ENCODE measurements at regions not wholly inside any gene's neighbourhood (a gene's known extent, or its start where the extent isn't known, plus 50 kb on each side); places are given as distances from the start of the nearest gene placed in this dataset.

DNA sequence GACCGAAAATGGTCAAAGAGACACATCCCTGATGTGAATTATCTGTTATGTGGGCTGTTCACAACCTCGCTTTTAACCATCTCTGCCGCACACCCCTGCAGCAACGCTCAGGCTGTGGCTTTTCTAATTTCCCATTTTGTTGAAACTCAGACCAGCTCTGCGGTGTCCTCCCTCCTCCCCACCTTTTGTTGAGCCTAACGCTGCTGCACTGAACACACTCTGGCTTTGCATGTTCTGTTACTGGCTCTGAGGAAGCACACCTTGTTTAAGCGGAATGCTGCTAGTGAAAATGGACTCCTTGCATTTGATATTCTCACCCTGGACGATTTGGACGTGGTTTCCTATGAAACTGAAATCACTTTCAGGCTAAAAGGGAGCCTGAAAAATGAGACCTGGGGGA lies 198.5 kb upstream of the MTNR1B start (continued):
- TF ChIP-seq, protein P1, sequence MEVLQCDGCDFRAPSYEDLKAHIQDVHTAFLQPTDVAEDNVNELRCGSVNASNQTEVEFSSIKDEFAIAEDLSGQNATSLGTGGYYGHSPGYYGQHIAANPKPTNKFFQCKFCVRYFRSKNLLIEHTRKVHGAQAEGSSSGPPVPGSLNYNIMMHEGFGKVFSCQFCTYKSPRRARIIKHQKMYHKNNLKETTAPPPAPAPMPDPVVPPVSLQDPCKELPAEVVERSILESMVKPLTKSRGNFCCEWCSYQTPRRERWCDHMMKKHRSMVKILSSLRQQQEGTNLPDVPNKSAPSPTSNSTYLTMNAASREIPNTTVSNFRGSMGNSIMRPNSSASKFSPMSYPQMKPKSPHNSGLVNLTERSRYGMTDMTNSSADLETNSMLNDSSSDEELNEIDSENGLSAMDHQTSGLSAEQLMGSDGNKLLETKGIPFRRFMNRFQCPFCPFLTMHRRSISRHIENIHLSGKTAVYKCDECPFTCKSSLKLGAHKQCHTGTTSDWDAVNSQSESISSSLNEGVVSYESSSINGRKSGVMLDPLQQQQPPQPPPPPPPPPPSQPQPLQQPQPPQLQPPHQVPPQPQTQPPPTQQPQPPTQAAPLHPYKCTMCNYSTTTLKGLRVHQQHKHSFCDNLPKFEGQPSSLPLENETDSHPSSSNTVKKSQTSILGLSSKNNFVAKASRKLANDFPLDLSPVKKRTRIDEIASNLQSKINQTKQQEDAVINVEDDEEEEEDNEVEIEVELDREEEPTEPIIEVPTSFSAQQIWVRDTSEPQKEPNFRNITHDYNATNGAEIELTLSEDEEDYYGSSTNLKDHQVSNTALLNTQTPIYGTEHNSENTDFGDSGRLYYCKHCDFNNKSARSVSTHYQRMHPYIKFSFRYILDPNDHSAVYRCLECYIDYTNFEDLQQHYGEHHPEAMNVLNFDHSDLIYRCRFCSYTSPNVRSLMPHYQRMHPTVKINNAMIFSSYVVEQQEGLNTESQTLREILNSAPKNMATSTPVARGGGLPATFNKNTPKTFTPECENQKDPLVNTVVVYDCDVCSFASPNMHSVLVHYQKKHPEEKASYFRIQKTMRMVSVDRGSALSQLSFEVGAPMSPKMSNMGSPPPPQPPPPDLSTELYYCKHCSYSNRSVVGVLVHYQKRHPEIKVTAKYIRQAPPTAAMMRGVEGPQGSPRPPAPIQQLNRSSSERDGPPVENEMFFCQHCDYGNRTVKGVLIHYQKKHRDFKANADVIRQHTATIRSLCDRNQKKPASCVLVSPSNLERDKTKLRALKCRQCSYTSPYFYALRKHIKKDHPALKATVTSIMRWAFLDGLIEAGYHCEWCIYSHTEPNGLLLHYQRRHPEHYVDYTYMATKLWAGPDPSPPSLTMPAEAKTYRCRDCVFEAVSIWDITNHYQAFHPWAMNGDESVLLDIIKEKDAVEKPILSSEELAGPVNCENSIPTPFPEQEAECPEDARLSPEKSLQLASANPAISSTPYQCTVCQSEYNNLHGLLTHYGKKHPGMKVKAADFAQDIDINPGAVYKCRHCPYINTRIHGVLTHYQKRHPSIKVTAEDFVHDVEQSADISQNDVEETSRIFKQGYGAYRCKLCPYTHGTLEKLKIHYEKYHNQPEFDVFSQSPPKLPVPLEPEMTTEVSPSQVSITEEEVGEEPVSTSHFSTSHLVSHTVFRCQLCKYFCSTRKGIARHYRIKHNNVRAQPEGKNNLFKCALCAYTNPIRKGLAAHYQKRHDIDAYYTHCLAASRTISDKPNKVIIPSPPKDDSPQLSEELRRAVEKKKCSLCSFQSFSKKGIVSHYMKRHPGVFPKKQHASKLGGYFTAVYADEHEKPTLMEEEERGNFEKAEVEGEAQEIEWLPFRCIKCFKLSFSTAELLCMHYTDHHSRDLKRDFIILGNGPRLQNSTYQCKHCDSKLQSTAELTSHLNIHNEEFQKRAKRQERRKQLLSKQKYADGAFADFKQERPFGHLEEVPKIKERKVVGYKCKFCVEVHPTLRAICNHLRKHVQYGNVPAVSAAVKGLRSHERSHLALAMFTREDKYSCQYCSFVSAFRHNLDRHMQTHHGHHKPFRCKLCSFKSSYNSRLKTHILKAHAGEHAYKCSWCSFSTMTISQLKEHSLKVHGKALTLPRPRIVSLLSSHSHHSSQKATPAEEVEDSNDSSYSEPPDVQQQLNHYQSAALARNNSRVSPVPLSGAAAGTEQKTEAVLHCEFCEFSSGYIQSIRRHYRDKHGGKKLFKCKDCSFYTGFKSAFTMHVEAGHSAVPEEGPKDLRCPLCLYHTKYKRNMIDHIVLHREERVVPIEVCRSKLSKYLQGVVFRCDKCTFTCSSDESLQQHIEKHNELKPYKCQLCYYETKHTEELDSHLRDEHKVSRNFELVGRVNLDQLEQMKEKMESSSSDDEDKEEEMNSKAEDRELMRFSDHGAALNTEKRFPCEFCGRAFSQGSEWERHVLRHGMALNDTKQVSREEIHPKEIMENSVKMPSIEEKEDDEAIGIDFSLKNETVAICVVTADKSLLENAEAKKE (CRISPR knock-in tag; IDR thresholded peaks at IDR 0.05), result no peak
- TF ChIP-seq POLR2AphosphoS5 (IDR thresholded peaks at IDR 0.05; ENCODE audit: low read depth), result no peak

- H2AFZ ChIP-seq, result no peak overlapping the region
- Mint-ChIP-seq H3K27ac (no peak overlapping the region), H3K9me3 (no peaks in the 10 kb centered on the region), H3K4me3 (no peak overlapping the region), H3K27me3 (ENCODE audit: insufficient read depth, low read depth, poor library complexity) (peaks cover 3% of the 10 kb centered on the region), H3K36me3 (ENCODE audit: low read depth) (peaks cover 12% of the 10 kb centered on the region), H3K4me1 (peaks cover 4% of the 10 kb centered on the region; the same call in 2 of the 3 replicates)
- no peaks in the 10 kb centered on the region for H4K20me1 ChIP-seq (replicated peaks; ENCODE audit: insufficient read depth)
- ATAC-seq (no peak), DNase-seq (ENCODE audit: low spot score) (no peak)
- TF ChIP-seq EZH2phosphoT487 (IDR thresholded peaks at IDR 0.05; ENCODE audit: unreplicated experiment) (no peak), JUNB (IDR thresholded peaks at IDR 0.05; ENCODE audit: unreplicated experiment) (no peak), REST (IDR thresholded peaks at IDR 0.05; ENCODE audit: unreplicated experiment) (no peak), NANOG (IDR thresholded peaks at IDR 0.05; ENCODE audit: borderline replicate concordance) (no peak), STAT1 (IDR thresholded peaks at IDR 0.05; ENCODE audit: unreplicated experiment) (no peak), ZNF331 (CRISPR knock-in tag; IDR thresholded peaks at IDR 0.05; ENCODE audit: low read depth) (no peak), ZNF114 (CRISPR knock-in tag; IDR thresholded peaks at IDR 0.05) (no peak), CREB1 (CRISPR knock-in tag; IDR thresholded peaks at IDR 0.05; ENCODE audit: low read depth) (no peak), CTCF (conservative IDR thresholded peaks at IDR 0.05; ENCODE audit: low read depth in 2 of 2) (no peak), EZH2 (IDR thresholded peaks at IDR 0.05; ENCODE audit: low read depth, unreplicated experiment) (no peak), POLR2AphosphoS5 (IDR thresholded peaks at IDR 0.05; ENCODE audit: low read depth) (no peak)
- TF ChIP-seq, protein P2, sequence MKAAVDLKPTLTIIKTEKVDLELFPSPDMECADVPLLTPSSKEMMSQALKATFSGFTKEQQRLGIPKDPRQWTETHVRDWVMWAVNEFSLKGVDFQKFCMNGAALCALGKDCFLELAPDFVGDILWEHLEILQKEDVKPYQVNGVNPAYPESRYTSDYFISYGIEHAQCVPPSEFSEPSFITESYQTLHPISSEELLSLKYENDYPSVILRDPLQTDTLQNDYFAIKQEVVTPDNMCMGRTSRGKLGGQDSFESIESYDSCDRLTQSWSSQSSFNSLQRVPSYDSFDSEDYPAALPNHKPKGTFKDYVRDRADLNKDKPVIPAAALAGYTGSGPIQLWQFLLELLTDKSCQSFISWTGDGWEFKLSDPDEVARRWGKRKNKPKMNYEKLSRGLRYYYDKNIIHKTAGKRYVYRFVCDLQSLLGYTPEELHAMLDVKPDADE (IDR thresholded peaks at IDR 0.05), result no peak
- no peaks in the 10 kb centered on the region for H3K27me3 ChIP-seq (ENCODE audit: insufficient read depth)
- no peak overlapping the region for H3K27ac ChIP-seq (ENCODE audit: low read depth)
- H3K4me3 ChIP-seq, result no peak overlapping the region
- H3K79me2 ChIP-seq (replicated peaks; ENCODE audit: insufficient read depth), result no peaks in the 10 kb centered on the region
- H3K9me2 ChIP-seq (ENCODE audit: insufficient read depth), result no peaks in the 10 kb centered on the region
- no peak overlapping the region for H3K4me2 ChIP-seq
- no peaks in the 10 kb centered on the region for H3F3A ChIP-seq (replicated peaks; ENCODE audit: low read depth)
- H3K36me3 ChIP-seq (ENCODE audit: insufficient read depth), result no peaks in the 10 kb centered on the region
- H3K4me1 ChIP-seq (ENCODE audit: insufficient read depth), result no peaks in the 10 kb centered on the region
Observed at GRCh38 chr11:92771701-92772100, 197.8 kb upstream of the MTNR1B start.

Data from GM23338 (cell line).